ENCODE measurements at regions not wholly inside any gene's neighbourhood (a gene's known extent, or its start where the extent isn't known, plus 50 kb on each side); places are given as distances from the start of the nearest gene placed in this dataset.
"Not testable (repeated sequence)": the region's sequence is repeated elsewhere in the genome, so short reads cannot be mapped to it uniquely, and the experiment has no call there.

DNA sequence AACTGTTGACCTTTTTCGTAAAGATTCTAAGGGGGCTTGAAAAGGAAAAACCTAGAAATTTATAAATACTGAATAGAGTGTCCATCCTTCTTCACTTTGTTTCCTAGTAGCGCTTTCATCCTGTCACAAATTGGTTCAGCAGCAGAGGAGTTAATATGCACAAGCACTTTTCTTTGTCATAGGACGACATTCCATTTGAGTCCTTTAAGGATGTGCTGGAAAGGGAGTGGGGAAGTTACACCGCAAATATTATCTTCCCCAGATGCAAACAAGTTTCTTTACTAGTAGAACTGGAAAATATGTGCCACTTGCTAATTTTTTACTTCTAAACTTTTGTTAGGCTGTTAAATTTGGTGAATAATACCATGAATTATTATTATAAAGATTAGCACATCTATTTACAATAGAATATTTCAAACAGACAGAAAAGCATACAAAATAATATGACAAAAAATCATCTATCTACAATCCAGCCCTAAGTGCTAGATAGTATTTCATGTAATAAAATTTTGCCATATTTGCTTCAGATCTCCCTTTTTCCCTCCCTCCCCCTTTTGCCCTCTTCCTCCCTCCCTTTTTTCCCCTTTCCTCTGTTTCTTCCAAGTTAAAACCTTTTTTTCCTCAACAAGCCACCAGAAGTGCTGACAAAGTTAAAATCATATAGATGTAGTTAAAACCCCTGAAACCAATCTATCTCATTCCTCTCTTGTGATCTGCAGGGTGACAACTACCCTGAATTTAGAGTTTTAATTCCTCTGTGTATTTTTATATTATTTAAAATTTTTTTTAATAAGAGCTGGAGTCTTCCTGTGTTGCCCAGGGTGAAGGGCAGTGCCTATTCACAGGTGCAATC lies 50.5 kb upstream of the MAP4K3 start:
- DNase-seq (ENCODE audit: low read depth in 2 of 2) = no peak

DNA sequence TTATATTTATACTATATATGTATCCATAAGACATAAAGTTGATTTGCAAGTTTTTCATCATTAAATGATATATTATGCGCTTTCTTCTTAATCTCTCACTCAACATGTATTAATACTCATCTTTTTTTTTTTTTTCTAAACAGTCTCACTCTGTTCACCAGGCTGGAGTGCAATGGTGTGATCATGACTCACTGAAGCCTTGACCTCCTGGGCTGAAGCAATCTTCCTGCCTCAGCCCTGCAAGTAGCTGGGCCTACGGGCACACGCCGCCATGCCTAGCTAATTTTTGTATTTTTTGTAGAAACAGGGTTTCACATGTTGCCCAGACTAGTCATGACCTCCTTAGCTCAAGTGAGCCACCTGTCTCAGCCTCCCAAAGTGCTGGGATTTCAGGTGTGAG lies 51.4 kb upstream of the MAP4K3 start:
- no peak for DNase-seq (ENCODE audit: low read depth in 2 of 2)

DNA sequence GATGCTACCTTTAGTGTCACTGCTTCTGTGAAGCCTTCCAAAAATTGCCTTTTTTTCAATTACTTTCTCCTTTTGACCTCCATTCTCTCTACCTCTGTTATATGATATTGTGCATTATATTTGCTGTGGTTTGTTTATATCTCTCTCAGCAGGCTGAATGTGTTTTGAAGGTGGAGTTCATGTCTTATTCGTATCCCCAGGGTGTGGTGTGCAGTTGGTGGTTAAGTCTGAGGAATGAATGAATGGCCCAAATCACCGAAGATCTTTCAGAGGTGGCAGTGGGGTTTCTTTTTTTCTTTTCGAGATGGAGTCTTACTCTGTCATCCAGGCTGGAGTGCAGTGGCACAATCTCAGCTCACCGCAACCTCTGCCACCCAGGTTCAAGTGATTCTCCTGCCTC lies 53.5 kb upstream of the MAP4K3 start:
- DNase-seq (ENCODE audit: low read depth in 2 of 2) = no peak

DNA sequence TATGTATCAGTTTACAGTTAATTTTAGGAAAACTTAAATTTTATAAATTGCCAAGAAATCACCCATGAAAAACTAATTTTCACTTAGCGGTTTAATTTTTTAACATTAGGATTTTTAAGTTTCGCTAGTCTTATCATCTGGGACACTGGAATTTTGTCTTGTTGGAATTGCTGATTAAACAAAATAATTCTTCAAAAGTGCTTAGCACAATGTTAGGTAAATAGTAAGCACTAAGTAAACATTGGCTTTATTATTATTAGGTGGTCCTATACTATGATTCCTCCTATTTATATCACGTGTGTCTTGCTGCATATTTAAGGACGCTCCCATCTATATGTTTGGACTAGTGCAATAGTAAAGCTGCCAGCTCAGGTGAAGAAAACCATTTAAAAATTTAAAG lies 54.6 kb upstream of the MAP4K3 start:
- DNase-seq (ENCODE audit: low read depth in 2 of 2) = no peak

DNA sequence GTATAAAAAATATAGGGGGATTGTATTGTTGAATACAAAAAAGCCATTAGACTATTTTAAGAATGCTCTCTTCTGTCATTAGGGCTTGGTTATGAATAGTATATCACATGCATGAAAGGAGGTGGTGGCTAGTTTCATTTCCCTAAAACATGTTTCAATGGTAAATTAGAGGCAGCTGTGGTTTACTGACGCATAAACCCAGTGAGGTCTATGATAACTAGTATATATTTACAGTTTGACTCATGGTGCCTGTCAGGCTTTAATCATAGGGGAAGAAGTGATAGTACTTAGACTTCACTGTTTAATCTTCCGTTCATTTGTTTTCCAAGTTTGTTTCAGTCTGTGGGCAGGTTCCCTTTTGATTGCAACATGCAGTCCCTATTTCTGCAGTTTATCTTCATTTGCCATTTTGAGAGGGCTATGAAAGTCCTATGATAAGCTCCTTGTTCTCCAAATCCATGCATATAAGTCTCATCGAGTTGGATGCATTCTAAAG lies 55.1 kb upstream of the MAP4K3 start:
- no peak for DNase-seq (ENCODE audit: low read depth in 2 of 2)

DNA sequence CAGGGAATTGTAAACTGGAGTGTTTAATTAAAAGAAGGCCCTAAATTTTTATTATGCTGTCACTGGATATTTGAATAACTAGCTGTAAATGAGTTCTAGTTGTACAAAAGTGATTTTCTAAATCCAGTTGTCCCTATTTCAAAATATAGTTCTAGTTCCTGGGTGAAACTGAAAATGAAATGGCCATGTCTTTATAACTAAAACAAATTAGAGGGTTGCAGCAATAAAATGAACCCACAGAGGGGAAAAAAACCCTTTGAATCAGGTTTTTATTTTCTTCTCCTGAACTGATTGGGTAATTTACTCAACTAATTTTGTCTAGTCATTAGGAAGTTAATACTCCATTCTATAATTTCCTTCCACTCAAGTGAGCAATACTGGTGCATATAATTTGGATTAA lies 55.6 kb upstream of the MAP4K3 start:
- DNase-seq (ENCODE audit: low read depth in 2 of 2) = no peak

DNA sequence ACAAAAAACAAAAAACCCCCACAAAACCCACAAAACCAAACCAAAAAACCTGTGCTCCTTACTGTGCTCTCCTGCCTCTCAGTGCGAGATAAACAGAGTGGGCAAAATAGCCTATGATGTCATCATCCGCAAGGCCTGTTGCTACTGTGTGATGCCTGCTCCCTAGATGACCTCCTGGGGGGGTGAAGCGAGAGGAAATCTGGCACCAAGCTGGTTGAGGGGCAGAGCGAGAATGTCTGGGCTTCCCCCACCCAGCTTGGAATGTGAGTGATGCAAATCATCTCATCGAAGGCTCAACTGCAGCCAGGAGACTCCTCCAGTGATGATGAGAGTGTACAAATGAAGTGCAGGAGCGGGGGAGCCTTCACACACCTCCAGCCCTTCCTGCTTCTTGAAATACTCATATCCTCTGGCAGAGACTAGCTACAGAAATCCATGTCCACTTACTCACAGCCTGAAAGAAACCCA lies 57.7 kb upstream of the MAP4K3 start:
- DNase-seq (ENCODE audit: low read depth in 2 of 2) = no peak

DNA sequence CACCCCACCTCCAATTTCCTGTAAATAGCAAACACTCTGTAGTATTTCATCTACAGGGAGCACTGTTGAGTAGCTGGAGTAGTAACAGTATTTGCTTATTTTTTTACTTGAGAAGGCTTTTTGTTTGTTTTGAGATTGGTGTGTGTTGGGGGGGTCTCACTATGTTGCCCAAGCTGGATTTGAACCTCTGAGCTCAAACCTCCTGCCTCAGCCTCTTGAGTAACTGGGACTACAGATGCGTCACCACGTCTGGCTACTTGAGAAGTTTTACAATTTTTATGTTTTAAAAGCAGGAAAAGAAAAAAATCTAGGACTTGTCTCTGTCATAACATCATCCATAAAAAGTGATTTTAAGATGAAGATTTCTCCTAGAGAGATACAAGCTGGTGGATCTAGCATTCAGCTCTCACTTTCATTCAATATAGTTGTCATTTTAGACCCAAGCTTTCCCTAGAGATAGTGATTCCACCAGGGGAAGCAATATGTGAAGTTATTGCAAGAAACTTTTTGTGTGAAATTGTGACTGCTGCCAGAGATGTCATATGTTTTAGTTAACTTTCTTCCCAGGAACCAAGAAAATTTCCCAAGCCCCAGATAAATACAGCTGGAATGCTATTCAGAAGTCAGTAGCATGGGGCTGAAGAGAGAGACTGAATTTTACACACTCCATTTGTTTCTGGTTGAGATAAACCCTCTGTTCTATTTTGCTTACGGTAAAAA lies 60.2 kb upstream of the MAP4K3 start:
- DNase-seq (ENCODE audit: low read depth in 2 of 2) = no peak

DNA sequence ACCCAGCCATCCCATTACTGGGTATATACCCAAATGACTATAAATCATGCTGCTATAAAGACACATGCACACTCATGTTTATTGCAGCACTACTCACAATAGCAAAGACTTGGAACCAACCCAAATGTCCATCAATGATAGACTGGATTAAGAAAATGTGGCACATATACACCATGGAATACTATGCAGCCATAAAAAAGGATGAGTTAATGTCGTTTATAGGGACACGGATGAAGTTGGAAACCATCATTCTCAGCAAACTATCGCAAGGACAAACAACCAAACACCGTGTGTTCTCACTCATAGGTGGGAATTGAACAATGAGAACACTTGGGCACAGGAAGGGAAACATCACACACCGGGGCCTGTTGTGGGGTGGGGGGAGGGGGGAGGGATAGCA lies 61.1 kb upstream of the MAP4K3 start:
- DNase-seq (ENCODE audit: low read depth in 2 of 2) = not testable (repeated sequence)

DNA sequence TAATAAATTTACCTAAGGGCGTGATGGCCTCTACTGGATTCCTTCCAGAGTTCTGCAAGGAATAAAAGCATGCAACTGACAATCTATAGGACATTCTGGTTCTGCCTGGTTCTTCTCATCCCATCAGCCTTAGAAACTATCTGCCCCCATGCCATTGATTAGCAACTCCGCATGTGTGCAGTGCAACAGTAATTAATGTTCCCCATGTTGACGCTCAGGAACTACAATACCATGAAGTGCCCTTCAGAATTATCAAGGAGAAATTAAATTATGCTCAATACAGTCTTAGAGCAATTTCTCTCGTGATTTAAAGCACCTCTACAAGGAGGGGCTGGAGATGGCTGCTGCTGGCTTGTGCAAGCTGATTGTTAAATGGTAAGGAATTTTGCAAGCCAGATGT lies 61.7 kb upstream of the MAP4K3 start:
- no peak for DNase-seq (ENCODE audit: low read depth in 2 of 2)

DNA sequence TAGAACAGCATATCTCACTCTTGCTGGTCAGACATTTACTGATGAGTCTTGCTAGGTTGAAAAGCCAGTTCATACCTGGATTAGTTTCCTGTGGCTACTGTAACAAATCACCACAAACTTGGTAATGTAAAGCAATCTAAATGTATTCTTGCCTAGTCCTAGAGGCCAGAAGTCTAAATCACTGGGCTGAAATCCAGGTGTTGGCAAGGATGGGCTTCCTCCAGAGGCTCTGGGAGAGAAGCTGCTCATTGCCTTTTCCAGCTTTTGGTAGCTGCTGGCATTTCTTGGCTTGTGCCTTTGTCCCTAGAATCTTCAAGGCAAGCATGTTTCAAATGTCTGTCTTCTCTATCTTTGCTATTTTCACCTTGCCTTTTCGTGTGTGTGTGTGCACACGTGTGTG lies 62.3 kb upstream of the MAP4K3 start:
- no peak for DNase-seq (ENCODE audit: low read depth in 2 of 2)

DNA sequence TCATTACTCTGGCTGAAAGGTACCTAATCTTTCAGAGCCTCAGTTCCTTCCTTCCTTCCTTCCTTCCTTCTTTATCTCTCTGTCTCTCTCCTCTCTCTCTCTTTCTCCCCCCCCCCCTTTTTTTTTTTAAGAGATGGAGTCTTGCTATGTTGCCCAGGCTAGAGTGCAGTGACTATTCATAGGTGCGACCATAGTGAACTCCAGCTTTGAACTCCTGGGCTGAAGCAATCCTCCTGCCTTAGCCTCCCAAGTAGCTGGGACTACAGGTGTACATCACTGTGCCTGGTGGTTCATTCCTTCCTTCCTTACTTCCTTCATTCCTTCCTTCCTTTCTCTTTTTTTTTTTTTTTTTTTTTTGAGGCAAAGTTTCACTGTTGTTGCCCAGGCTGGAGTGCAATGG lies 64.3 kb upstream of the MAP4K3 start:
- DNase-seq (ENCODE audit: low read depth in 2 of 2) = no peak

DNA sequence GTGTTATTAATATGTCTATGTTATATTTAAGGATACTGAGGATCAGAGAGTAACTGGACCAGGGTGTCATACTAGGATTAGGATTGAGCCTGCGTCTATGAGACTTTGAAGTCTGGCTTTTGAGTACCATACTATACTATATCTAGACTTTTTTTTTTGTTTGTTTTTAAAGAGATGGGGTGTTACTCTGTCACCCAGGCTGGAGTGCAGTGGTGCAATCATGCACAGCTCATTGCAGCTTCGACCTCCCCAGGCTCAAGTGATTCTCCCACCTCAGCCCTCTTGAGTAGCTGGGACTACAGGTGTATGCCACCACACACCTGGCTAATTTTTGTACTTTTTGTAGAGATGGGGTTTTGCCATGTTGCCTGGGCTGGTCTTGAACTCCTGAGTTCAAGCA lies 66.2 kb upstream of the MAP4K3 start:
- no peak for DNase-seq (ENCODE audit: low read depth in 2 of 2)

DNA sequence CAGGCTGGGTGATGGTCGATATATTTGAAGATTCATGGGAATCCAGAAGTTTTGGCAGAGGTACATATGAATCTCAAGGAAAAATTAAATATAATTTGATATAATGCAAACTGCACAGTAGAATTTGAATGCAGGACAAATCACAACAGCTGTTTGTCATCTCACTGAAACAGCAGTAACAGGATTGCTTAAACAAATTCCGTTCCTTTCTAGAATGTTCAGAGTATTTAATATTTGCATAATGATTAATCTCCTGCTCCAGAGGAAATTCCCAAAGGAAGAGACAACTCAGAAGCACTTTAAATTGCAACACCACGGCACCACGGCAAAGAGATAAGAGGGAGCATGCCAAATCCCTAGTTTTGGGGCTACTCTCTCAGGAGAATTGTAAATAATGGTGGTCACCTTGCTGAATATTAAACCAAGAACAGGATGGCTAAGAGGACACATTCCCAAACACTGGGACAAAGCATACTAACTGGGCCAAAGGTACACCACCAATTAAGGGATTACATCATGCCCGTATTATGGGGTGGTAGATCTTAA lies 67.8 kb upstream of the MAP4K3 start:
- no peak for DNase-seq (ENCODE audit: low read depth in 2 of 2)

DNA sequence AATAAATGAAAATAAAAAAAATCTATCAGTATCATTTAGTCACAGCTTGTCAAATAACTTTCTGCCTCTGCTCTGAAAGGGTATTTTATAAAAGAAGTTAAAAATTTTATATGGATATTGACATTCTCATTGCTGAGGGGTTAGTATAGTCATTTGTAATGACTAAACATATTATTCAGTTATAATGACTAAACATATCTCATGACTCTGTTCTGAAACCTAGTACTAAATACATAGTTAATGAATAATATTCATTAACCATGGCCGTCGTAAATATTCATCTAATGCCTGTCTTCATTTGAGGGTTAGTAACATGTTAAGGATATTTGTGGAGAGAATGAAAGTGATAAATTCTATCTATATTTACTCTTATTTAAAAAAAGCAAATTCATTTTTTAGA lies 69.1 kb upstream of the MAP4K3 start:
- no peak for DNase-seq (ENCODE audit: low read depth in 2 of 2)

DNA sequence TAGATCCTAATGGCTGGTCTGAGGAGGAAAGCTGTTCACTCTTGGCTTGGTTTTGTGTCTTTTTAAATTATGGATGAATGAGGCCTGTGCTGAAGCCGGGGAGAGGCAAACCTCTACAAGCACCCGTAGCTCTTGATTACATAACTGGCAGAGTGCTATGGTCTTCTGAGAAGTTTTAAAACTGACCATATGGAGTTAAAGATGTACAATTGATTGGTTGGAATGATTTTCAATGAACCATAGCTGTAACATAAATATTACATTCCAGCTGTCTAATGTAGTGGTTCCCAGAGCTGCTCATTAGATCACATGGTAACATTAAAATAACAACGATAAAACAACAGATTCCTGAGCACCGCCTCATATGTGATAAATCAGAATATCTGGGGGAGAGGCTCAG lies 71.1 kb upstream of the MAP4K3 start:
- DNase-seq (ENCODE audit: low read depth in 2 of 2) = no peak

DNA sequence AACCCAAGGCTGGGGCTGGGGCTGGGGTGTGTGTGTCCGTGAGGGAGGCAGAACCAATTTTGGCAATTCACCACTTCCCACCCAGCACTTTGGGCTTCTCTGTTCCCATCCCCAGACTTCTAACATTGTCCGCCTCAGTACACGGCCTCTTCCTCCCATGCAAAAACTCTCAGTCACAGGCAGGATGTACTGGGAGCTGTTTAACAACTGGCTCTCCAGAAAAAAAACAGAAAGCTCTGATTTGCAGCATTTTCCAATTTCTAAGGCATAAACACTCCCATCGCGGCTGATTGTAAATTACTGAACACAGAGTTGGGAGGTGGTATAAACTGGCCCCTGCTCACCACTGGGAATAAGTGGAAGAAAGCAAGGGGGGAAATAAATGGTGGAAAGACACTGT lies 73.1 kb upstream of the MAP4K3 start:
- DNase-seq (ENCODE audit: low read depth in 2 of 2) = no peak

DNA sequence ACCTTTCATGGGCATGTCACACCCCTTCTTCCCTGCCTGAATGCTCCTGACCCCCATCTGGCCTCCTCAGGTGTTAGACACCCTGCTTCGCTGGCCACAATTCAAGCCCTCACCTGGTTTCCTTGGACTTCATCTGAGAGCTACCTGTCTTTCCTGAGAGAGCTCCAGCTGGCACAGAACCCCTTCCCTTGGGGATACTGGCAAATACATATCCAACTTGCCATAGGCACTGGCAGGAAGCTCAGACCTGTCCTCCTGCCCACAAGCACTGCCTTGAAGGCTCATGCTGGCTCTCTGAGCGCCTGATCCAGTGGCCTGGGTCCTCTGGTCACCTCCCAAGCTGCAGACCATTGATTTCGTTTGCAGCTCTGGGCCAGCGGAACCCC lies 74.1 kb upstream of the MAP4K3 start:
- DNase-seq (ENCODE audit: low read depth in 2 of 2) = no peak

DNA sequence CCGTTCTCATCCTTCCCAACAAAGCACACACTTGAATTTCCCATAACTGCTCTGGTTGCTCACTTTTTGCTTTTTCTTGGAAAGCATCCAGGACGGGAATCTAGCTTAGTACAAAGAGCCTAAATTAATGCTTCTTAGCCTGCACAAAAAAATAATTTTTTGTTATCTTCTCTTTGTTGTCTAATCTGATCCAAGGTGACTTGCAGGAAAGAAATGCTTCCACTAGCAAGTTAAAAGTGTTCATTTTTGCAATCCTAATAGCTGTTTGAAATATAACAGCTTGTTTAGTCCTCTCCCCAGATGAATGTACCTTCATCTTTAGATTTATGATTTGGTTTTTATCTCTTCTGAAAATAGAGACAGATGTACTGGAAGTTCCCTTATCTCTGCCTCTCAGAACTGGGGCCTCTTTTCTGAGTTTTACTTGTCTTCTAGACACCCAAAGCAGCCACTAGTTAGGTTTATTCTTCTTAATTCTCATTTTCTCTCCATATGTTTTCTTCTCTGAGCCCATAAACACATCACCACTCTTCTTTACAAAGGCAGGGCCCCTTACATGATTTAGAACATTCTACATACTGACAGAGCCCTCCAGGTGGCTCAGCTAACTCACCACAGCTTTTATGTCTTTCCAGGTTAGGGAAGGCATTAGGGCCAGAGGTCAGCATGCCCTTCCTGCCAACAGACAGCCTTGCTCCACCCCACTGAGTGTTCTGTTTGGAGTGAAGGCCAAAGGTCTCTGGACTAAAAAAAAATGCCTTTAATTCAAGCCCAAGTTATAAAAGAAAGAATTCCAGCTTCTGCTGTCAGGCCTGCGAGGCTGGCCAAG lies 74.7 kb upstream of the MAP4K3 start:
- DNase-seq (ENCODE audit: low read depth in 2 of 2) = no peak

DNA sequence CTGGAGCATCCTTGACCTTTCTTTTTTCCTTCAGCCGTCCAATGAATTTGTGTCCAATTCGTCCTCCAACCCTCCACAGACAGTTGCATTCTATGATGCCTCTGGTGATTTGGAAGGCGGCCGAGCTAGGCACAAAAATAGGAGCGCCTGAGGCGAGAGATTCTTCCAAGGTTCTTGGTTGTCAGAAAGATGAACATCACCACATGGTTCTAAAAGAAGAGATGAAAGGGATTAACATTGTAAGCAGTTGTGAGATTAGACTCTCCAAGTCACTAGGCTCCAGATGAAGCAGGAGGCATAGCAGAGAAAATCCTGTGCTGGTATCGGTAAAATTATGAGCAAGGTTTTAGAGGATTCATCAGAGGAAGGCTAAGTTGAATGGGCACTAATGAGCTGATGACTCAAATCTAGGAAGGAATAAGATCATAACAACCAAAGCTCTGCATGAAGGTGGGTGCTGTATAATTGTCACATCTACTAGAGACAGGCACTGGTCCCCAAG lies 75.4 kb upstream of the MAP4K3 start:
- DNase-seq (ENCODE audit: low read depth in 2 of 2) = no peak

DNA sequence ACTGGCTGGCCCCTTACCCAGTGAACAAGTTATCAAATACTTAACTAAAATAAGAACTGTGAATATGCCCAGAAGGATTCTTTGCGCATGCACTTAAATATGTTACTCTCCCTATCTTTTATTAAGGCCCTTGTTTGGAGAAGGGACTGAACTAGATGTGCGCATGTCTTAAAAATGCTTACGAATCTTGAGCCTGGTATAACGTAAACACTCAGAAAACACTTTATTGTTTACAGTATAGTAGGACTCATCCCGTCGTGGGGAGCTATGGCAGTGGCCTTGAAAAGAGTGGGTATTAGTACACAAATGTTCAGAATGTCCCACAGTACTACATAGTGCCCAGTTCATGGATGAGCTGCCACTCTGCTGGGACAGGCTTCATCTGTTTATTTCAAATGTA lies 75.9 kb upstream of the MAP4K3 start:
- no peak for DNase-seq (ENCODE audit: low read depth in 2 of 2)

DNA sequence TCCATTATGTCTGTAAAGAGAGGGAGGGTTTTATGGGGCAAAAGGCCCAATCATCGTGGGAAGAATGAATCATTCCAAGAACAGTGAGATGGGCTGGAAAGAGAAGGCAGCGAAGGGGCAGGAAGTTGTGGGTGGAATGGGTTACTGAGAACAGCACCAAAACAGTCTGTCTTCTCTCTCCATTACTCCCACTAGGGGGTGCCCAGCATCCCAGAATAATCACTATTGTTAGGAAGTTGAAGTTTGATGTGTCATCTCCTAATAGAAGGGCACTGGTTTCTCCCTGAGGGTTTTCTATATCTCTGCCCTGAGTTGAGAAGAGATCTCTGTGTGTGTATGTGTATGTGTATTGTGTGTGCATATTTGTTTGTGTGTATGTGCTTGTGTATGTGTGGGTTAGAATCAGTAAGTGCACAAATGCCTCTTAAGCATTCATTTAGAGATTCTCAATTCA lies 76.6 kb upstream of the MAP4K3 start:
- DNase-seq (ENCODE audit: low read depth in 2 of 2) = peak; percentile 21 to 39
